GM19468 (cell line): ENCODE measurements at regions not wholly inside any gene's neighbourhood (a gene's known extent, or its start where the extent isn't known, plus 50 kb on each side); places are given as distances from the start of the nearest gene placed in this dataset.
"Not testable (repeated sequence)": the region's sequence is repeated elsewhere in the genome, so short reads cannot be mapped to it uniquely, and the experiment has no call there.

Experiments used
- ATAC-seq: cut with Tn5 transposase; IDR thresholded peaks from one replicate; pipeline ENCODE4 v1.9.1; 2021; ENCODE audit warnings: mild to moderate bottlenecking, moderate library complexity, moderate number of reproducible peaks; ENCODE audit not compliant: unreplicated experiment; ENCODE audit errors: extremely low read depth

GRCh38 chr16:75919664-75920063, 193.4 kb upstream of the CPHXL start:
- ATAC-seq, result no peak

- ATAC-seq, result no peak
Measured at GRCh38 chr16:75921281-75921680, 195.0 kb upstream of the CPHXL start.

- no peak for ATAC-seq
Measured at GRCh38 chr16:75922250-75922649, 196.0 kb upstream of the CPHXL start.

GRCh38 chr16:75924397-75924796, 198.1 kb upstream of the CPHXL start:
- no peak for ATAC-seq

- no peak for ATAC-seq
Measured at GRCh38 chr16:75927810-75928209, 201.5 kb upstream of the CPHXL start.

- no peak for ATAC-seq
Measured at GRCh38 chr16:75928295-75928694, 202.0 kb upstream of the CPHXL start.

- no peak for ATAC-seq
Measured at GRCh38 chr16:75929046-75929445, 202.8 kb upstream of the CPHXL start.

- ATAC-seq, result no peak
Measured at GRCh38 chr16:75931043-75931442, 204.8 kb upstream of the CPHXL start.

- ATAC-seq, result no peak
Measured at GRCh38 chr16:75931970-75932369, 205.7 kb upstream of the CPHXL start.

GRCh38 chr16:75938818-75939217, 212.5 kb upstream of the CPHXL start:
- no peak for ATAC-seq

GRCh38 chr16:75942351-75942750, 216.1 kb upstream of the CPHXL start:
- ATAC-seq, result no peak

GRCh38 chr16:75942936-75943335, 216.6 kb upstream of the CPHXL start:
- ATAC-seq, result no peak

GRCh38 chr16:75943705-75944514, 217.6 kb upstream of the CPHXL start:
- no peak for ATAC-seq

- no peak for ATAC-seq
Measured at GRCh38 chr16:75945916-75946457, 219.7 kb upstream of the CPHXL start.

- ATAC-seq, result no peak
Measured at GRCh38 chr16:75947626-75948239, 221.4 kb upstream of the CPHXL start.

GRCh38 chr16:75948441-75948840, 222.2 kb upstream of the CPHXL start:
- ATAC-seq, result no peak

GRCh38 chr16:75948886-75949285, 222.6 kb upstream of the CPHXL start:
- ATAC-seq, result no peak

- ATAC-seq, result no peak
Measured at GRCh38 chr16:75952124-75952523, 225.8 kb upstream of the CPHXL start.

GRCh38 chr16:75957870-75958269, 231.6 kb upstream of the CPHXL start:
- no peak for ATAC-seq

GRCh38 chr16:75965504-75966374, 239.4 kb upstream of the CPHXL start:
- ATAC-seq, result no peak

GRCh38 chr16:75969120-75969519, 242.8 kb upstream of the CPHXL start:
- ATAC-seq, result not testable (repeated sequence)
